Parathyroid adenoma (tissue), 2 donors: ENCODE measurements at regions not wholly inside any gene's neighbourhood (a gene's known extent, or its start where the extent isn't known, plus 50 kb on each side); places are given as distances from the start of the nearest gene placed in this dataset.

Source experiments
- H2AFZ ChIP-seq: fragments of 300-600 bp; sonication (generic); one replicate; pipeline ENCODE4 v1.7.0; 2017; ENCODE audit warnings: antibody characterized with exemption, mild to moderate bottlenecking
- H3K27ac ChIP-seq: fragments of 300-600 bp; sonication (generic); one replicate; pipeline ENCODE4 v1.7.0; 2017
- H3K27me3 ChIP-seq: fragments of 300-600 bp; sonication (generic); one replicate; pipeline ENCODE4 v1.7.0; 2017; ENCODE audit warnings: low read length; ENCODE audit not compliant: control insufficient read depth, insufficient read depth
- H3K36me3 ChIP-seq: fragments of 300-600 bp; sonication (generic); one replicate; pipeline ENCODE4 v1.7.0; 2017; ENCODE audit warnings: low read length; ENCODE audit not compliant: control insufficient read depth, insufficient read depth
- H3K4me1 ChIP-seq: fragments of 300-600 bp; sonication (generic); one replicate; pipeline ENCODE4 v1.7.0; 2017; ENCODE audit warnings: control low read depth
- H3K4me2 ChIP-seq: fragments of 300-600 bp; sonication (generic); one replicate; pipeline ENCODE4 v1.7.0; 2017; ENCODE audit warnings: low read length
- H3K4me3 ChIP-seq: fragments of 300-600 bp; sonication (generic); one replicate; pipeline ENCODE4 v1.7.0; 2017; ENCODE audit warnings: low read depth, low read length
- H3K79me2 ChIP-seq: fragments of 300-600 bp; sonication (generic); one replicate; pipeline ENCODE4 v1.7.0; 2017; ENCODE audit warnings: control low read depth
- H3K9ac ChIP-seq: fragments of 300-600 bp; sonication (generic); one replicate; pipeline ENCODE4 v1.7.0; 2017; ENCODE audit warnings: mild to moderate bottlenecking
- H3K9me3 ChIP-seq: fragments of 300-600 bp; sonication (generic); one replicate; pipeline ENCODE4 v1.7.0; 2017; ENCODE audit warnings: low read length; ENCODE audit not compliant: control insufficient read depth
- CTCF ChIP-seq: fragments of 300-600 bp; sonication (generic); IDR thresholded peaks from one replicate; pipeline ENCODE4 v1.7.0; 2017; ENCODE audit warnings: antibody characterized with exemption, mild to moderate bottlenecking
- donor health status: primary hyperparathyroidism.

DNA sequence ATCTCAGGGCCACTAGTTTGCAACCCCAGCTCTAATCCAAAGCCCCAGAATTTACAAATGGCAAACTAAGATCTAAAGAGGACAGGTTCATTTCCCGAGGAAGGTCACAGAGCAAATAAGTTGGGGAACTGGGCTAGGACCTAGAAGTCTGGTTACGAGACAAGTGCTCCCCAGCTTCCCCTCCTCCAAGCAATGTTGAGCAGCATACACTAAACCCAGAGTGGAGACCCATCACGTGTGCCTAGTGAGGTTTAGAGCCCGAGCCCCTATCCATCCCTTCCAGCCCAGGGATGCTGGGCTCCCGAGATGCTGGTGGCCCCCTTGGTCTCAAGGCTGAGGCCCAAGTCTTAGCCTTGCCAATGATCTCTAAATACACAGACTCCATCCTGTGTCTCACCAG is 209.5 kb upstream of the ZMIZ1 start:
- no peaks in the 10 kb centered on the region for H3K9me3 ChIP-seq
- no peak overlapping the region for H2AFZ ChIP-seq
- no peak overlapping the region for H3K4me2 ChIP-seq
- no peak overlapping the region for H3K9ac ChIP-seq
- H3K27ac ChIP-seq, result no peak overlapping the region
- no peaks in the 10 kb centered on the region for H3K36me3 ChIP-seq
- no peak overlapping the region for H3K4me3 ChIP-seq
- no peaks in the 10 kb centered on the region for H3K4me1 ChIP-seq
- no peak for TF ChIP-seq CTCF
- no peaks in the 10 kb centered on the region for H3K27me3 ChIP-seq
- H3K79me2 ChIP-seq, result no peaks in the 10 kb centered on the region

- Histone ChIP-seq H3K4me1 (no peaks in the 10 kb centered on the region), H2AFZ (no peak overlapping the region), H3K4me3 (no peak overlapping the region), H3K79me2 (no peaks in the 10 kb centered on the region), H3K36me3 (no peaks in the 10 kb centered on the region), H3K9me3 (no peaks in the 10 kb centered on the region), H3K27ac (no peak overlapping the region), H3K4me2 (no peak overlapping the region), H3K9ac (no peak overlapping the region), H3K27me3 (no peaks in the 10 kb centered on the region)
- TF ChIP-seq CTCF, result no peak
Measured at GRCh38 chr10:78859769-78860168, 209.0 kb upstream of the ZMIZ1 start.

GRCh38 chr10:78860260-78860914 is 208.4 kb upstream of the ZMIZ1 start:
- no peak overlapping the region for H3K9ac ChIP-seq
- no peak for TF ChIP-seq CTCF
- no peaks in the 10 kb centered on the region for H3K79me2 ChIP-seq
- no peaks in the 10 kb centered on the region for H3K36me3 ChIP-seq
- no peaks in the 10 kb centered on the region for H3K9me3 ChIP-seq
- H3K4me1 ChIP-seq, result no peaks in the 10 kb centered on the region
- no peaks in the 10 kb centered on the region for H3K27me3 ChIP-seq
- H2AFZ ChIP-seq, result no peak overlapping the region
- no peak overlapping the region for H3K4me2 ChIP-seq
- no peak overlapping the region for H3K4me3 ChIP-seq
- H3K27ac ChIP-seq, result no peak overlapping the region

GRCh38 chr10:78861529-78862327 is 207.0 kb upstream of the ZMIZ1 start:
- Histone ChIP-seq H2AFZ (no peak overlapping the region), H3K4me1 (no peaks in the 10 kb centered on the region), H3K27me3 (no peaks in the 10 kb centered on the region), H3K4me2 (no peak overlapping the region), H3K9ac (no peak overlapping the region), H3K27ac (no peak overlapping the region), H3K4me3 (no peak overlapping the region), H3K36me3 (no peaks in the 10 kb centered on the region), H3K79me2 (no peaks in the 10 kb centered on the region), H3K9me3 (no peaks in the 10 kb centered on the region)
- no peak for TF ChIP-seq CTCF

DNA sequence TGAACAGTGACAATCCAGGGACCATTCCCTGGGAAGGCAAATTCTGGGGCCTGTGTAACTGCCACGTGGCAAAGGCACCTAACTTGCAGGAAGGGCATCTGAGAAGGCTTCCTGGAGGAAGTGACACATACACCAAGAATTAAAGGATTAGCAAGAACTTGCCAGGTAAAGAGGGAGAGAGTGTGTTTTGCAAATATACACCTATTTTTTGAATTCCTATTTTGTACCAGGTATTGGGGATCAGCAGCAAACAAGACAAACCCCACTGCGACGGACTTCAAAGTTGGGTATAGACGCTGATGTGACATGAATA is 206.5 kb upstream of the ZMIZ1 start:
- no peak overlapping the region for H3K9ac ChIP-seq
- no peak for TF ChIP-seq CTCF
- no peaks in the 10 kb centered on the region for H3K79me2 ChIP-seq
- H3K4me3 ChIP-seq, result no peak overlapping the region
- no peaks in the 10 kb centered on the region for H3K27me3 ChIP-seq
- H2AFZ ChIP-seq, result no peak overlapping the region
- no peaks in the 10 kb centered on the region for H3K4me1 ChIP-seq
- H3K9me3 ChIP-seq, result no peaks in the 10 kb centered on the region
- H3K27ac ChIP-seq, result no peak overlapping the region
- no peak overlapping the region for H3K4me2 ChIP-seq
- H3K36me3 ChIP-seq, result no peaks in the 10 kb centered on the region
